Osteocyte (in vitro differentiated cells): ENCODE measurements at regions not wholly inside any gene's neighbourhood (a gene's known extent, or its start where the extent isn't known, plus 50 kb on each side); places are given as distances from the start of the nearest gene placed in this dataset.

Experiments used
- DNase-seq: peaks from one replicate; pipeline ENCODE4 v3.0.0; 2021; ENCODE audit warnings: mixed read lengths; ENCODE audit not compliant: unreplicated experiment; ENCODE audit errors: extremely low spot score
- H3K27ac Mint-ChIP-seq: one replicate; pipeline ENCODE4 v1.8.0; 2021; ENCODE audit warnings: mild to moderate bottlenecking, mixed read lengths; ENCODE audit not compliant: unreplicated experiment
- H3K27me3 Mint-ChIP-seq: one replicate; pipeline ENCODE4 v1.8.0; 2021; ENCODE audit warnings: mixed read lengths; ENCODE audit not compliant: unreplicated experiment
- H3K36me3 Mint-ChIP-seq: one replicate; pipeline ENCODE4 v1.8.0; 2021; ENCODE audit warnings: mixed read lengths; ENCODE audit not compliant: unreplicated experiment
- H3K4me1 Mint-ChIP-seq: one replicate; pipeline ENCODE4 v1.8.0; 2021; ENCODE audit warnings: mixed read lengths; ENCODE audit not compliant: unreplicated experiment
- H3K4me3 Mint-ChIP-seq: one replicate; pipeline ENCODE4 v1.8.0; 2021; ENCODE audit warnings: mild to moderate bottlenecking, moderate library complexity, mixed read lengths; ENCODE audit not compliant: unreplicated experiment
- H3K9me3 Mint-ChIP-seq: one replicate; pipeline ENCODE4 v1.8.0; 2021; ENCODE audit warnings: mixed read lengths; ENCODE audit not compliant: unreplicated experiment
- CTCF ChIP-seq: fragments of 200-600 bp; sonication (generic); IDR thresholded peaks from 2 replicates; pipeline ENCODE4 v1.5.0; 2021; ENCODE audit warnings: antibody characterized with exemption, mild to moderate bottlenecking, moderate library complexity

- Mint-ChIP-seq H3K27me3 (no peaks in the 10 kb centered on the region), H3K4me3 (no peak overlapping the region), H3K36me3 (no peaks in the 10 kb centered on the region), H3K27ac (no peak overlapping the region), H3K4me1 (no peaks in the 10 kb centered on the region), H3K9me3 (peaks cover 47% of the 10 kb centered on the region)
- DNase-seq, result no peak
- no peak for TF ChIP-seq CTCF
These were observed 485.8 kb downstream of the IRX1 start for GRCh38 chr5:4081466-4081865.

- no peak for DNase-seq
- peaks cover 49% of the 10 kb centered on the region for H3K9me3 Mint-ChIP-seq
These were observed 487.4 kb downstream of the IRX1 start for GRCh38 chr5:4082966-4083564.

GRCh38 chr5:4083591-4084337, 488.1 kb downstream of the IRX1 start:
- no peak overlapping the region for H3K4me3 Mint-ChIP-seq
- H3K27ac Mint-ChIP-seq, result no peak overlapping the region
- H3K9me3 Mint-ChIP-seq, result peaks cover 49% of the 10 kb centered on the region
- no peaks in the 10 kb centered on the region for H3K27me3 Mint-ChIP-seq
- TF ChIP-seq CTCF, result no peak
- no peak for DNase-seq
- no peaks in the 10 kb centered on the region for H3K36me3 Mint-ChIP-seq
- no peaks in the 10 kb centered on the region for H3K4me1 Mint-ChIP-seq

More at GRCh38 chr5:4082966-4083564, 487.4 kb downstream of the IRX1 start:
- no peaks in the 10 kb centered on the region for H3K27me3 Mint-ChIP-seq
- no peak for TF ChIP-seq CTCF
- no peak overlapping the region for H3K27ac Mint-ChIP-seq
- no peaks in the 10 kb centered on the region for H3K36me3 Mint-ChIP-seq
- H3K4me3 Mint-ChIP-seq, result no peak overlapping the region
- H3K4me1 Mint-ChIP-seq, result no peaks in the 10 kb centered on the region

GRCh38 chr5:4086081-4086480, 490.4 kb downstream of the IRX1 start:
- Mint-ChIP-seq H3K4me3 (no peak overlapping the region), H3K27me3 (no peaks in the 10 kb centered on the region), H3K4me1 (no peaks in the 10 kb centered on the region), H3K9me3 (peaks cover 37% of the 10 kb centered on the region), H3K27ac (no peak overlapping the region), H3K36me3 (no peaks in the 10 kb centered on the region)
- TF ChIP-seq CTCF, result no peak
- DNase-seq, result no peak

GRCh38 chr5:4087110-4087509, 491.5 kb downstream of the IRX1 start:
- Mint-ChIP-seq H3K27ac (no peak overlapping the region), H3K4me3 (no peak overlapping the region), H3K27me3 (no peaks in the 10 kb centered on the region), H3K36me3 (no peaks in the 10 kb centered on the region), H3K4me1 (no peaks in the 10 kb centered on the region), H3K9me3 (peaks cover 36% of the 10 kb centered on the region)
- DNase-seq, result no peak
- no peak for TF ChIP-seq CTCF
